HG02885 (cell line): ENCODE measurements at regions not wholly inside any gene's neighbourhood (a gene's known extent, or its start where the extent isn't known, plus 50 kb on each side); places are given as distances from the start of the nearest gene placed in this dataset.
"Not testable (repeated sequence)": the region's sequence is repeated elsewhere in the genome, so short reads cannot be mapped to it uniquely, and the experiment has no call there.

ENCODE experiments used
- ATAC-seq: cut with Tn5 transposase; IDR thresholded peaks from one replicate; pipeline ENCODE4 v1.9.1; 2021; ENCODE audit warnings: mild to moderate bottlenecking; ENCODE audit not compliant: unreplicated experiment, poor library complexity

DNA sequence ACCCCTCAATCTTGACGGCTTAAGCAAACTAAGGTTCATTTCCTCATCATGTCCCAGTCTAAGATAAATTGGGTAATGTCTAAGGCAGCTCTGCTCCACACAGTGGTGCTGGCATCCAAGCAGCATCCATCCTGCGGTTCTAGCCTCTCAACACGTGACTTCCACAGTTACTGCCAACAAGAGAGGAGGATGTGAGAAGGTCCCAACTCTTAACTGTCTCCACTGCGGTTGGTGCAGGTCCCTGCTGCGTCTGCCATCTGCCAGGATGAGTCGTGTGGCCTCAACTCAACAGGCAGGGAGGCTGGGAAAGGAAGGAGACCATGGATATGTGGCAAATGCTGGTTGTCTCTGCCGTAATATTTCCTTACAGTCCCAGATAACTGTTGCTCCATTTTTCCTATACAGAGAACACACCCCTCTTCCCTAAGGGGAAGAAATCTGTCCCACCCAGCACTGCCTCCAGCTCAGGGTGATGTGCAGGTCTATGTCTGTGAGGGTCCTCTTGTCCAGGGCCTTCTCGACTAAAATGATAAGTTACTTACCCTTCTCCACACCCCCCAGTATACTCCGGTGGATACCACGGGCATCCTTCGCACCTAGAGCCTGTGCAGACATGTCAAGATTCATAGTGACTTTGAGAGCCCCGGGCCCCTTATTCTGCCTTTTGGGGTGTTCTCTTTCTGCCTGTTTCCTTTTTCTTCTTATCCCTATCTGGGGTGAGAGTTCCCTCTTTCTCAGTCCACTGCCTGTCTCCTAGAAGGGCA, 64.7 kb downstream of the KCNJ18 start:
- ATAC-seq, result no peak

DNA sequence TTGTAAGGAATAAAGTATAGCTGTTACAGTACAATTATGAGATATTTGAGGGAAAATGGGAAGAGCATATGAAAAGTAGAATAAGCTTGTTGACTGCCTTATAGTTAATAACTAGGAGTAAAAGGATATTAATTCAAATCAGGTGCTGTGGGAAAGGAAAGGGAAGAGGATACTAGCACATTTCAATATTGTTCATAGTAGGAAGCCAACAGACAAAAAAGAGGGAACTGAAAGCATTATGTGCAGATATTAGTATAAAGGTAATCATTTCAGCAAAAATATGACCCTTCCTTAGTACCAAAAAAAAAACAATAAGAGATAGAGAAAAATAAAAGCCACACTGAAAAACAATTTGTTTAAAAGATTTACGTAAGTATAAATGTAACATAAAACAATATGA, 67.3 kb downstream of the KCNJ18 start:
- ATAC-seq, result not testable (repeated sequence)

DNA sequence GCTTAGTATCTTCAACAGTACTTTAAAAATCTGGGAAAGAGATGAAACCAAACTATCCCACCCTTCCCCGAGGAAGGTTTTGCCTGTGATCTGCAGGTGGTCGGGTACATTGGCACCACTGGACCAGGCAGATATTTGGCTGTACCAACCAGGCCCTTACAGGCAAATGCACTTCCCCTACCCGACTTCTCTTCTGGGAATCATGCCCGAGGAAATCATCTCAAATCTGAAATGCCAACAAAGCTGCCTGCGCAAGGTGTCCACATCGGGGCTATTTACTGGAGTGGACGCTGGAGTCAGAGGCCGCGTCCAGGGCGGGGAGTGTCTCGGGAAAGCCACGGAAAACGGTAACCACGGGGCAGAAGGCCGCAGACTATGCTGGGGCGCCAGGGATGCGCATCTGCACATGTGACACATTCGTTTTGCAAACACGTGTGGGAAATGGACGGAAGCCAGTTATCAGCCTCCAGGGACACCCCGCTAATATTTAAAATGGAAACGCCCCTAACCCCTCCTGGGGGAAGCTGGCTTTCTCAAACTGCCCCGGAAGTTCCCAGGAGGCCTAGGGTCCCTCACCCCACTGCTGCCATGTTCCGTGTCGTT, 71.5 kb downstream of the KCNJ18 start:
- not testable (repeated sequence) for ATAC-seq

DNA sequence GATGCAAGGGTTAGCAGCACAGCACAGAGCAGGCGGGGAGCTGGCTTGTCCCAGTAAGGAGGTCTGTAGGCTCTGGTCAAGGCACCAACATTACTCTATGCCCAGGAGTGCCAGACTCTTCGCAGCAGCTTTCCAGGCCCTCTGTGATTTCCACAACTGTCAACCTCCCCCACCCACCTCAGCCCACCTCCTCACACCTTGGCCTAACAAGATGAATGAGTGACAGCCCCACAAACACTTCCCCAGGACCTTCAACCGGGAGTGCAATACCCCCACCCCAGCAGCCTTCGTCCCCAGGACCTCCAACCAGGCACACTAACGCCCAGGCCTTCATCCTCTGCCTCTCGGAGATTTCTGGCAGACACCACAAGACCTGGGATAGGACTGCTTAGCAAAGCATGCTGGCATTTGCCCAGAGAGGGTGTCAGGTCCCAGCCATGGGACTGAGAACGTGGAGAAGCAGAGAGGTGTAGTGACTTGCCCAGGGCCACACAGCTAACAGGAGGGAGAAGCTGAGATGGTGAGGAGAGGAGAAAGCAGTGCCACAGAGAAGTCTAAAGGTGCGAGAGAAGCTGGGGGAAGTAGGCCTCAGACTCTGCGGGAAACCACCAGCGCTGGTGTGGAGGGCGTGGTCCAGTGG, 73.4 kb downstream of the KCNJ18 start:
- ATAC-seq, result not testable (repeated sequence)

DNA sequence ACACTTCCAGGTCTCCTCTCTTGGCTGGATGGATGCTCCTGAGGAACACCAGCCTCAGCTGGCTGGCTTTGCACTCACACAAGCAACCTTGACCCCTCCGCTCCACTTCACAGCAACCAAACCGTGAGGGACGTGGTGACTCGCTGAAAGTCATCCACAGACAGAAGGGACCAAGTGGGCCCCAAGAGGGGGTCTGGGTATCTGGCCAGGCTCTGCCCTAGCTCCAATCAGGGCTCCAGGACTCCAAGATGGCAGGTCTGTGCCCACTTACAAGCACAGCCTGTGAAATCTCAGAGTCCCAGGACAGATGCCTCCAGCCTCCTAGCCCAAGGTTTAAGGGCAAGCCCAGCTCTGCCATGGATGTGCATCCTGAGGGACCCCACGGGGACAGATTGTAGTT, 74.2 kb downstream of the KCNJ18 start:
- not testable (repeated sequence) for ATAC-seq

DNA sequence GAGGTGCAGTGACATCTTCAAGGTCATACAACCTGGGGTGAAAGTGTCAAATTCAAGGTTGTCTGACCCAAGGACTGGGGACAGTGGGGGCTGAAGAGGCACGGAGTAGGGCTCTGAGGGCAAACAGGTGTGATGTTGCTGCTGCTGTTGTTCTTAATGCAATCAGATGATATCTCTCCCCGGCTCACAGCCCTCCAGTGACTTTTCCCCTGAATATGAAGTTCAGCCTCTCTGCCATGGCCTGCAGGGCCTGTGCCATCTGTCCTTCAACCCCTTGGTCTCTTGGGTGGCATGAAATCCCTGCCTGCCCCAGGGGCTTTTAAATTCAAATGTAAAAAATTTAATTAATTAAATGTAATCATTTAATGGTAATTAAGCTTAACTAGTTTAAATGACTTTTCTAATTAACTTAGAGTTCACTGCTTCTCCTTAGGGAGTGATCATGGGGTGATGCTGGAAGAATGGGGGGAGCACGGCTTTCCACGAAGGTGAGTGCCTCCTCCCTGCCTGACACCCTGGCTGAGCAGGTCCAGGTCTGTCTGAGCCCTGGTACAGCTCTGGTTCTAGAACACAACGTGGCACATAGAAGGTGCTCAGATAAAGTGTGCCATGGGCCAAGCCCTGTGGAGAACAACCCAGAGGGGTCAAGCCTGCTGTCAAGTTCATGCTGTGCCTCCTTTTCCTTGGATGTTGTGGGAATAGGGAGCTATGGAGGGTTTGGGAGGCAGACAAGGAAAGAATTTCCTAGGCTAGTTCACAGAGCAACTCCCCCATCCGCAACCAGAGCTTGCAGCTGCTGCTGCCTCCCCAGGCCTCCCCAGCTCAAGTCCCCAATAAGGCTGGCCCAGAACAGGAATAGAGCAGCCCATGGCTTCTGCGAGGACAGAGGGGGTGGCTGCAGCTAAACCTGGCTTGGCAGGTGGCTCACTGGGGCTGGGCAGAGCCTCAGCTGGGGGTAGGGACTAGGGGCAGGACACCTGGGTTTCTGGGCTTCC, 75.1 kb downstream of the KCNJ18 start:
- ATAC-seq, result not testable (repeated sequence)

DNA sequence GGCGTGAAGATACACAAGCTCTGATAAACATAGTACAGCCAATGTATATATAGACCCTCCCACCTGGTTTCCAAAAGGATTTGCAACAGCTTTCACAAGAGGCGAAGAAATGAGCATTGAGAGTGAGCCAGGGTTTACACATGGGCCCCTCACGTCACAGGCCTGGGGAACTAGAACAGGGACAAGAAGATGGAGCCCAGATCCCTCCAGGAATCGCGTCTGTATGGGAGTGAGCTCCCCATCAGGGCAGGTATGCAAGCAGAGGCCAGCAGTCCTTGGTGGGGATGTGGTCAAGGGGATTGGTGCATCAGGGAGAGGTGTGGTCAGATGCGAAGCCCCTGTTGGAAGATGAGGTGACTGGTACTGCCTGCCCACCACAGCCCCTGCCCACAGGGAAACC, 75.9 kb downstream of the KCNJ18 start:
- ATAC-seq, result not testable (repeated sequence)

DNA sequence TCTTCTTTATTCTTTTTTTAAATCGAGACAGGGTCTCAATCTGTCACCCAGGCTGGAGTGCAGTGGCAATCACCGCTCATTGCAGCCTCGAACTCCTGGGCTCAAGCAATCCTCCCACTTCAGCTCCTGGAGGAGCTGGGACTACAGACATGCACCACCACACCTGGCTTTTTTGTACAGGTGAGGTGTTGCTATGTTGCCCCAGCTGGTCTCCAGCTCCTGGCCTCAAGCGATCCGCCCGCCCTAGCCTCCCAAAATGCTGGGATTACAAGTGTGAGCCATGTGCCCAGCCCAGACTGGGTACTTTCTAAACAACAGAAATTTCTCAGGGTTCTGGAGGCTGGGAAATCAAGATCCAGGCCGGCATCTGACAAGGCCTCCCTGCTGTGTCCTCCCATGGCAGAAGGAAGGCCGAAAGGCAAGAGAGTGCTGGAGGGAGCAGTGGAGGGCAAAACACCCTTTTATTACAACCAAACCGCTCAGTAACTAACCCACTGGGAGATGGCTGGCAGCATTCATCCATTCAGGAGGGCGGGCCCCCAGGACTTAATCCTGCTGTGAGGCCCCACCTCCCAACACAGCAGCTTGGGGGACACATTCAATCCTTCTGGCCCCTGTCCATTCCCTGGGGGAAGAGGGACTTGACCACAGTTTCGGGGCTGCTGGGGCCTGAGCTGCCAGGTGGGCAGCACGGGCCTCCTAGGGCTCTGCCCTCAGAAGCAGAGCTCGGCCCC, 76.6 kb downstream of the KCNJ18 start:
- not testable (repeated sequence) for ATAC-seq

DNA sequence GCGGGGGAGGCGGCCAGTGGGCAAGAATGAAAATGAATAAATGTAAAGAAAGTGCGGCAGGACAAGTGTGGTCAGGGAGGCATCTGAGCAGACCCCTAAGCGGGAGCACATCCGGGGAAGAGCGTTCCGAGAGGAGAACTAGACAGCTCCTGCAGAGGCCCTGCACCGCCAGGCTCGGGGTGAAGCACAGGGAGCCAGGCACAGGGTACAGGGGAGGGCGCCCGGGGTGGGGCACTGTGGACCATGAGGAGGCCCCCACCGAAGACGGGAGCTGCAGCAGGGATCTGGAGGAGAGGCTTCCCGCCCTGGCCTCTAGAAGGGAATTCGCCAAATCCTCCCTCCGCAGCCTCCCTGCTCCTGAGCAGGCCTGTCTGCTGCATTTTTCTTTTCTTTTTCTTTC, 77.5 kb downstream of the KCNJ18 start:
- not testable (repeated sequence) for ATAC-seq

DNA sequence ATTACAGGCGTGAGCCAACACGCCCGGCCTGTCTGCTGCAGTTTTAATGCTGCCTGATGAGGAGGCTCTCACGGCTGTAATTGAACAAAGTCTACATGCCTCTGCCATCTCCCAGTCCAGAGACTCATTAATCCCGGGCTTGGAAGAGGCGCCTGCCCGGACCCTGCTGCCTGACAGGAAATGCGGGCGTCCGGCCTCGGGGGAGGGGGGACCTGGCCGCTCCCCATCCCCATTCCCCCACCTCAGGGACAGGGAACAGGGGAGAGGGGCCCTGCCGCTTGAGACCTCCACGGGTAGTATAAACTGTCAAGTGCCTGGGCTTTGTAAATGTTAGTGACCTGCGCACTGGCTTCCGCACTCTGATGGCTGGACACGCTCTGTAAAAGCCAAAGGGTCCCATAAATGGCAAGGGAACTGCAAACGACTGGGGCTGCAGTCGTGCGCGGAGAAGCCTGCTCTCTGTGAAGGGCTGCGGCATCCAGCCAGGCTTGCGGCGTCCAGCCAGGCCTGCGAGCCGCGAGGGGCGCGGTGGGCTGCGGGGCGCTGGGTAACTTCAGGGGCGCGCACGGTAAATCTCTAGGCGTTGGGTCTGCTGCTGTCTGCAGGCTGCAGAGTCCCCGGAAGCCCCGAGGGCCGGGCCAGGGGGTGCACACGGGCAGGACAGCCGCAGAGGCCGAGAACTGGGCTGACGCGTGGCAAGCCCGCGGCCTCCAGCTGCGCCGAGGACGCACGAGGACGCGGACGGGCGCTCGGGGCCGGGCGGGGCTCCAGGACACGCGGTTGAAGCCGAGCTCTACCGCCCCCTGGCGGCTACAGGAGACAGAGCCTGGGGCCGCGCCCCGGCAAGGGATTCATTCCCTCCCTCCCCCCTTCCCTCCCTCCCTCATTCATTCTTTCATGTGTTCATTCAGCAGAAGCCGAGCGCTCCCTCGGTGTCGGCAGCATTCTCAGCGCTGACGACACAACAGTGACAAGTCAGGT, 78.4 kb downstream of the KCNJ18 start:
- peak; percentile 78 for ATAC-seq

DNA sequence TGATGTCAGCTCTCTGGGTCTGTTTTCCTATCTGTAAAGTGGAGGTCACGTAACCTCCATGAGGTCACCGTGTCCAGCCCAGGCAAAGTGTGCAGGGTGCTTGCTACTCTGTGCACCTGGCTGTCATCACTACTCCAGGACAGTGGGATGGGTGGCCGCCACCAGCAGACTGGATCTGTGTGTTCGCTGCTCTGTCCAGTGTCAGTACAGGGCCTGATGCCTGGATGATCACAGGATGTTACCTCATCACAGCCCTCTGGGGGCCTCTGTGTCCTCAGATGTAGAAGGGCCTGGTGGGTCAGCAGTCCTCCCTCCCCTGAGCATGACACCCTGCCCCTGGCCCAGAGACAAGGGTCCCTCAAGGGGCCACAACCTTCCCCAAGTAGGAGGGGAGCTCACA, 80.0 kb downstream of the KCNJ18 start:
- no peak for ATAC-seq

DNA sequence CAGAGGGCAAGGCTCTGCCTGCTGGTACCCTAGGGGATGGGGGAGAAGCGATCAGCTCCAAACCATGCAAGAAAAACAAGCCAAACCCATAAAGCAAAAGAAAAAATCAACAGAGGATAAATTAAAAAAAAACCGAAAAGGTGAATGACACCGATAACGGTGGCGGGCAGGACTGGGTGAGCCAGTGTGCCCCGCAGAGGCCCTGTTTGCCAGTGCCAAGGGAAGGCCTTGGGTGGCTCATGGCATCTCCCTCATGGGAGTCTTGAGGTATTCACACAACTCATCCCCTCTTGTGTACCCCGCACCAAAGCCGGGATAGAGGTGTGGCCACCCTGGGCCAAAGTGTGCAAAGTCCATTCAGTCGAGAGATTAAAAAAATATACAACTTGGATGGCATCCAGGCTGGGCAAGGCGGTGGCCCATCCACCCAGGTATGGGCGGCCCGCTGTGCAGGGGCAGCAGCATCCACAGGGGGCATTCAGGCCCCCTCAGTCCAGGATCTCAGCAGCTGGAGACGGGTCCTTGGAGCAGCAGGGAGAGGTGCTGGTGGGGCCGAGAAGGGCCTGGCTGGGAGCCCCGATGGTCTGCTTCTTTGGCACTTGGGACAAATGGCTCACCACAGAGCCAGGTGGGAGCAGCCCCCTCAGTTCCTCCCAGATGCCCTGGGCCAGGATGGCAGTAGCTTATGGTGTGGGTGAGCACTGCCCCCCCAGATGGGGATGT, 80.8 kb downstream of the KCNJ18 start:
- ATAC-seq, result not testable (repeated sequence)

DNA sequence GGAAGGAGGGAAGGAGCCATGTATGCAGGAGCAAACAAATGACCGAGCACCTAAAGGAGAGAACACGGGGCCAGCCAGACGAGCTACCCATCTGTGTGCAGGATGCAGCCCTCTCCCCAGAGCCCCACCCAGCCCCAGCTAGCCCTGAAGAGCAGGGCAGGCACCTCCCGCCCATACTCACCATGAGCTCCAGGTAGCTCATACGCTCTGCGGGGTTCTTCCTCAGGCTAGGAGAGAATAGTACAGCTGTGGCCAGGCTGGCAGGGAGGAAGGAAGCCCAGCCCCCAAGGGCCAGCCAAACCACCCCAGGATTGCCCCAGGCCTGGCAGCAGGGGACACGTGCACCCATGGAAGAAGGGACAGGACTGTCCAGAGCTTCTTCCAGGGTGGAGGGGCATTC, 81.9 kb downstream of the KCNJ18 start:
- ATAC-seq, result no peak

DNA sequence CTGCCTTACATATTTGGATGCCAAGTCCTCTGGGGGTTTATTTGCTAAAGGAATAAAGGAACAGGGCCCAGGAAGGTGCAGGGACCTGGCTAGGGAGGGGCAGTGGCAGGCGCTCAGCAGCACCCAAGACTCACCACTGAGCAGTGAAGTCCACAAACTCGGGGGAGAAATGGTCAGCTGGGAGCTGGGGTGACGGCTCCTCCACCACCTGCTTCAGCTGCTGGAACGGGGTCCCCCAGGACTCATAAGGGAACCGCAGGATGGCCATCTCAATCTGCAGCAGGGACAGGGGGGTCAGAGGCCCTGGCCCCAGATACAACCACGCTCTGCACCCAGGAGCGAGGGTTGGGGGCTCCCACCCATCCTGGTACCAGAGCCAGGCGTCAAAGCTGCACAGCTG, 83.2 kb downstream of the KCNJ18 start:
- not testable (repeated sequence) for ATAC-seq

DNA sequence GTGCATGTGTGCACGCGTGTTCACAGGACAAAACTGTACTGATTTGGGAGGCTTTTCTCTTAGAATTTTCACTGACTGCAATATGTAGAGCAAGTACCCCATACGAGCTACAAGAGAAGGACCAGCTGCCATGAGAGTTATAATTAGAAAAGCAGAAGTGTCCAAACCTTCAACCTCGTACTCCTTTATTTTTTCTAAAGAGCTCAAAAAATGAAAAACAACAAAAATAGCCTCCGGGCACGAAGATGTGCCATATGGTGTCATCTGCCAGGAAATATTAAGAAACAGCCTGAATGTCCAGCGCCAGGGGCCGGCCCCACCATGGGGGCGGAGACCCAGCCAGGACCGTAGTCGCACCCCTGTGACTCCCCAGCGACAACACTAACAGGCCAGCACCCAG, 84.6 kb downstream of the KCNJ18 start:
- not testable (repeated sequence) for ATAC-seq

DNA sequence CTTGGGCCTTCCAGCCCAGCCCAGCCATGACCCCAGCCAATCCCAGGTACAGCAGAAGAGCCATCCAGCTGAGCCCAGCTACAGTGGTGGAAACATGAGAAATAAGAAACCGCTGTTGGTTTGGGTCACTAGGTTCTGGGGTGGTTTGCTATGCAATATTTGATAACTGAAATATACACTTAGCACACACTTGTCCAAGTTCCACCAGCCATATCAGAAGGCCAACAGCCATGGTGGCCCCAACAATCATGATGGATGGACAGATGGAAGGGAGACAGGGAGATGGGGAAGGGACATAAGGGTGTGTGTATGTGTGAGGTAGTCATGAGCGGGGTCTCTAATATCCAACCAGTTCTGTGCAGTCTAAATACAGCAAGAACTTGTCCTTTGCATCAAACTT, 86.5 kb downstream of the KCNJ18 start:
- ATAC-seq, result not testable (repeated sequence)

DNA sequence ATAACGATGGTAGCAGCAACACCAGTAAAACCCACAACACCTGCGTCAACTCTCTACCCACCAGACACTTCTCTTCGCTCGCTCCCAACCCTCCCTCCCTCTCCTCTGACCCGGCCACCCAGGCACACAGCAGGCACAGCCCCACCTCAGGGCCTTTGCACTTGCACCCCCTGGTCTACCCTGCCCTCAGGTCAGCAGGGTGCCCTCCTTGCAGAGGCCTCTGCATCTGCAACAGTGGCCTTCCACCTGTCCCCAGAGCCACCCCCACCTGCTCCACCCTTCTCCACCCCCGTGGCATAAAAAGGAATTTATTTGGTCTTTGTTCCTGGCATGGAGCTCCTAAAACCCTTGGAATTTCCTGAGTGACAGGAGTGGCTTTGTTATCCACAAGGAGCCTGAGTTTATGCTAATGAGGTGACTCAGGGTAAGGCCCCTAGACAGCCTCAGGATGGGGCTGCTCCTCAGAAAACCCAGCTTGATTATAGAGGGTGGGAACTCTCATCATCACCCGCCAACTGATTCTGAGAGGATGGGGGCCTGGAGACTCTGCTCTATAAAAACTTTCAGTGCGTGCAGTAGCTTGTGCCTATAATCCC, 88.1 kb downstream of the KCNJ18 start:
- not testable (repeated sequence) for ATAC-seq
